ENCODE measurements at regions not wholly inside any gene's neighbourhood (a gene's known extent, or its start where the extent isn't known, plus 50 kb on each side); places are given as distances from the start of the nearest gene placed in this dataset.
"Not testable (repeated sequence)": the region's sequence is repeated elsewhere in the genome, so short reads cannot be mapped to it uniquely, and the experiment has no call there.

GRCh38 chr4:12609212-12609875, 874.8 kb downstream of the RAB28 start:
- H3K36me3 ChIP-seq (replicated peaks in 1 of 2; ENCODE audit: control insufficient read depth in 1 of 2, insufficient read depth in 2 of 2, low read length in 1 of 2); H4K20me1 ChIP-seq (ENCODE audit: insufficient read depth); H2AFZ ChIP-seq (ENCODE audit: low read depth); H3K27ac ChIP-seq (ENCODE audit: low read depth in 2 of 2, low read length in 1 of 2); H3K4me2 ChIP-seq; H3K9me3 ChIP-seq; POLR2A ChIA-PET; H3K27me3 ChIP-seq (ENCODE audit: insufficient read depth); H3K9ac ChIP-seq; H3F3A ChIP-seq (replicated peaks; ENCODE audit: insufficient read depth); H3K79me2 ChIP-seq (ENCODE audit: insufficient read depth); H3K9me2 ChIP-seq; H3K4me1 ChIP-seq (ENCODE audit: control insufficient read depth in 1 of 2, insufficient read depth in 2 of 2, low read depth in 1 of 2, low read length in 1 of 2): not testable (repeated sequence)
- CTCF ChIA-PET = interaction anchor here (1.7 kb wide), 1 partner anchor 24 kb away, joined by 11 read pairs; no protein-coding TSS in a partner anchor
- DNase-seq = peak; percentile 34
- WGBS (ENCODE audit: low lambda C conversion rate) = 2% methylated on average over 26 of the region's 33 CpGs
- peak overlapping the region in 1 of 2 experiments; percentile 26; a peak in 1 of 4 replicates for H3K4me3 ChIP-seq (ENCODE audit: low read depth in 2 of 2, low read length in 1 of 2)

DNA sequence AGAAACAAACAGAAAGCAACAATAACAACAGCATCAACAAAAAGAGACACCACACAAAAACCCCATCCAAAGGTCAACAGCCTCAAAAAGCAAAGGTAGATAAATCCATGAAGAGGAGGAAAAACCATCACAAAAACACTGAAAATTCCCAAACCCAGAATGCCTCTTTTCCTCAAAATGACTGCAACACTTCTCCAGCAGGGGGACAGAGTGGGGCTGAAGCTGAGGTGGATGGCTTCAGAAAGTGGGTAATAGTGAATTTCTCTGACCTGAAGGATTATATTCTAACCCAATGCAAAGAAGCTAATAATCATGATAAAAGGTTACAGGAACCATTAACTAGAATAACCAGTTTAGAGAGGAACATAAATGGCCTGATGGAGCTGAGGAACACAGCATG, 888.2 kb downstream of the RAB28 start:
- Histone ChIP-seq H3K4me2 (no peak overlapping the region), H3K79me2 (ENCODE audit: insufficient read depth) (no peaks in the 10 kb centered on the region), H3K27ac (ENCODE audit: low read depth in 2 of 2, low read length in 1 of 2) (no peak overlapping the region), H3K9me3 (no peaks in the 10 kb centered on the region), H3K9ac (no peak overlapping the region), H3K36me3 (replicated peaks in 1 of 2; ENCODE audit: control insufficient read depth in 1 of 2, insufficient read depth in 2 of 2, low read length in 1 of 2) (no peaks in the 10 kb centered on the region), H3K27me3 (ENCODE audit: insufficient read depth) (no peaks in the 10 kb centered on the region), H2AFZ (ENCODE audit: low read depth) (no peak overlapping the region), H3K4me3 (ENCODE audit: low read depth in 2 of 2, low read length in 1 of 2) (no peak overlapping the region), H4K20me1 (ENCODE audit: insufficient read depth) (no peaks in the 10 kb centered on the region), H3F3A (replicated peaks; ENCODE audit: insufficient read depth) (no peaks in the 10 kb centered on the region), H3K9me2 (no peaks in the 10 kb centered on the region), H3K4me1 (ENCODE audit: control insufficient read depth in 1 of 2, insufficient read depth in 2 of 2, low read depth in 1 of 2, low read length in 1 of 2) (no peaks in the 10 kb centered on the region)
- ChIA-PET POLR2A (no interaction called here), CTCF (no interaction called here)
- DNase-seq = no peak
- TF ChIP-seq JUND (IDR thresholded peaks at IDR 0.05) (no peak), YY1 (IDR thresholded peaks at IDR 0.05; ENCODE audit: low read depth) (no peak), RFX5 (IDR thresholded peaks at IDR 0.05; ENCODE audit: low read length) (no peak), GABPA (IDR thresholded peaks at IDR 0.05; ENCODE audit: low read depth) (no peak), POLR2AphosphoS5 (IDR thresholded peaks at IDR 0.05; ENCODE audit: low read depth, low read length) (no peak), MEF2A (IDR thresholded peaks at IDR 0.05; ENCODE audit: borderline replicate concordance, low read depth) (no peak)
- TF ChIP-seq, protein P1, sequence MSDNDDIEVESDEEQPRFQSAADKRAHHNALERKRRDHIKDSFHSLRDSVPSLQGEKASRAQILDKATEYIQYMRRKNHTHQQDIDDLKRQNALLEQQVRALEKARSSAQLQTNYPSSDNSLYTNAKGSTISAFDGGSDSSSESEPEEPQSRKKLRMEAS (IDR thresholded peaks at IDR 0.05; ENCODE audit: low read depth) = no peak
- TF ChIP-seq, protein P2, sequence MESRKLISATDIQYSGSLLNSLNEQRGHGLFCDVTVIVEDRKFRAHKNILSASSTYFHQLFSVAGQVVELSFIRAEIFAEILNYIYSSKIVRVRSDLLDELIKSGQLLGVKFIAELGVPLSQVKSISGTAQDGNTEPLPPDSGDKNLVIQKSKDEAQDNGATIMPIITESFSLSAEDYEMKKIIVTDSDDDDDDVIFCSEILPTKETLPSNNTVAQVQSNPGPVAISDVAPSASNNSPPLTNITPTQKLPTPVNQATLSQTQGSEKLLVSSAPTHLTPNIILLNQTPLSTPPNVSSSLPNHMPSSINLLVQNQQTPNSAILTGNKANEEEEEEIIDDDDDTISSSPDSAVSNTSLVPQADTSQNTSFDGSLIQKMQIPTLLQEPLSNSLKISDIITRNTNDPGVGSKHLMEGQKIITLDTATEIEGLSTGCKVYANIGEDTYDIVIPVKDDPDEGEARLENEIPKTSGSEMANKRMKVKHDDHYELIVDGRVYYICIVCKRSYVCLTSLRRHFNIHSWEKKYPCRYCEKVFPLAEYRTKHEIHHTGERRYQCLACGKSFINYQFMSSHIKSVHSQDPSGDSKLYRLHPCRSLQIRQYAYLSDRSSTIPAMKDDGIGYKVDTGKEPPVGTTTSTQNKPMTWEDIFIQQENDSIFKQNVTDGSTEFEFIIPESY (IDR thresholded peaks at IDR 0.05; ENCODE audit: borderline replicate concordance, low read depth) = no peak

GRCh38 chr4:12595489-12595888, 888.7 kb downstream of the RAB28 start:
- H4K20me1 ChIP-seq (ENCODE audit: insufficient read depth) = no peaks in the 10 kb centered on the region
- no peak for DNase-seq
- no peak overlapping the region for H3K4me2 ChIP-seq
- no peak overlapping the region for H3K9ac ChIP-seq
- no peaks in the 10 kb centered on the region for H3K36me3 ChIP-seq (replicated peaks in 1 of 2; ENCODE audit: control insufficient read depth in 1 of 2, insufficient read depth in 2 of 2, low read length in 1 of 2)
- no peaks in the 10 kb centered on the region for H3K4me1 ChIP-seq (ENCODE audit: control insufficient read depth in 1 of 2, insufficient read depth in 2 of 2, low read depth in 1 of 2, low read length in 1 of 2)
- no peaks in the 10 kb centered on the region for H3K9me2 ChIP-seq
- ChIA-PET POLR2A (no interaction called here), CTCF (no interaction called here)
- H3F3A ChIP-seq (replicated peaks; ENCODE audit: insufficient read depth) = no peaks in the 10 kb centered on the region
- no peak for TF ChIP-seq CHD2 (IDR thresholded peaks at IDR 0.05; ENCODE audit: low read length, partially characterized antibody)
- TF ChIP-seq TEAD4 (IDR thresholded peaks at IDR 0.05; ENCODE audit: borderline replicate concordance, insufficient read depth) = no peak
- TF ChIP-seq POLR2AphosphoS5 (IDR thresholded peaks at IDR 0.05; ENCODE audit: low read depth, low read length) = no peak
- TF ChIP-seq, protein P3, sequence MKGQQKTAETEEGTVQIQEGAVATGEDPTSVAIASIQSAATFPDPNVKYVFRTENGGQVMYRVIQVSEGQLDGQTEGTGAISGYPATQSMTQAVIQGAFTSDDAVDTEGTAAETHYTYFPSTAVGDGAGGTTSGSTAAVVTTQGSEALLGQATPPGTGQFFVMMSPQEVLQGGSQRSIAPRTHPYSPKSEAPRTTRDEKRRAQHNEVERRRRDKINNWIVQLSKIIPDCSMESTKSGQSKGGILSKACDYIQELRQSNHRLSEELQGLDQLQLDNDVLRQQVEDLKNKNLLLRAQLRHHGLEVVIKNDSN (IDR thresholded peaks at IDR 0.05; ENCODE audit: borderline replicate concordance, low read depth) = no peak
- TF ChIP-seq, protein P4, sequence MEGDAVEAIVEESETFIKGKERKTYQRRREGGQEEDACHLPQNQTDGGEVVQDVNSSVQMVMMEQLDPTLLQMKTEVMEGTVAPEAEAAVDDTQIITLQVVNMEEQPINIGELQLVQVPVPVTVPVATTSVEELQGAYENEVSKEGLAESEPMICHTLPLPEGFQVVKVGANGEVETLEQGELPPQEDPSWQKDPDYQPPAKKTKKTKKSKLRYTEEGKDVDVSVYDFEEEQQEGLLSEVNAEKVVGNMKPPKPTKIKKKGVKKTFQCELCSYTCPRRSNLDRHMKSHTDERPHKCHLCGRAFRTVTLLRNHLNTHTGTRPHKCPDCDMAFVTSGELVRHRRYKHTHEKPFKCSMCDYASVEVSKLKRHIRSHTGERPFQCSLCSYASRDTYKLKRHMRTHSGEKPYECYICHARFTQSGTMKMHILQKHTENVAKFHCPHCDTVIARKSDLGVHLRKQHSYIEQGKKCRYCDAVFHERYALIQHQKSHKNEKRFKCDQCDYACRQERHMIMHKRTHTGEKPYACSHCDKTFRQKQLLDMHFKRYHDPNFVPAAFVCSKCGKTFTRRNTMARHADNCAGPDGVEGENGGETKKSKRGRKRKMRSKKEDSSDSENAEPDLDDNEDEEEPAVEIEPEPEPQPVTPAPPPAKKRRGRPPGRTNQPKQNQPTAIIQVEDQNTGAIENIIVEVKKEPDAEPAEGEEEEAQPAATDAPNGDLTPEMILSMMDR (IDR thresholded peaks at IDR 0.05) = no peak
- TF ChIP-seq RXRA (IDR thresholded peaks at IDR 0.05; ENCODE audit: borderline replicate concordance, low read depth) = no peak
- TF ChIP-seq NRF1 (IDR thresholded peaks at IDR 0.05; ENCODE audit: low read depth, low read length) = no peak
- no peak for TF ChIP-seq GABPA (IDR thresholded peaks at IDR 0.05; ENCODE audit: low read depth)
- TF ChIP-seq RCOR1 (IDR thresholded peaks at IDR 0.05; ENCODE audit: low read length) = no peak
- TF ChIP-seq MXI1 (IDR thresholded peaks at IDR 0.05; ENCODE audit: low read depth, low read length) = no peak
- no peaks in the 10 kb centered on the region for H3K27me3 ChIP-seq (ENCODE audit: insufficient read depth)
- H3K79me2 ChIP-seq (ENCODE audit: insufficient read depth) = no peaks in the 10 kb centered on the region
- no peak overlapping the region for H3K27ac ChIP-seq (ENCODE audit: low read depth in 2 of 2, low read length in 1 of 2)
- WGBS (ENCODE audit: low lambda C conversion rate) = 17% methylated on average over 4 of the region's 4 CpGs
- H2AFZ ChIP-seq (ENCODE audit: low read depth) = no peak overlapping the region
- H3K9me3 ChIP-seq = no peaks in the 10 kb centered on the region
- H3K4me3 ChIP-seq (ENCODE audit: low read depth in 2 of 2, low read length in 1 of 2) = no peak overlapping the region
